Body of pancreas (tissue), 4 donors: ENCODE measurements at regions not wholly inside any gene's neighbourhood (a gene's known extent, or its start where the extent isn't known, plus 50 kb on each side); places are given as distances from the start of the nearest gene placed in this dataset.
A peak's percentile ranks its signal among the peaks of the same experiment; 100 is the strongest.

ENCODE experiments used
- ATAC-seq: fragments of 150-250 bp; one replicate; pipeline ENCODE4 v1.9.1; 2016
- DNase-seq, 4 donors: peaks; one replicate each; pipeline ENCODE4 v3.0.0-alpha.2; 2019
- H3K27ac ChIP-seq, 4 donors: fragments of 200-600 bp; sonication (generic); 1 replicate in 3 of 4; 2 replicates in 1 of 4; pipeline versions ENCODE4 v1.5.1 to v1.6.1; 2016 to 2019; ENCODE audit warnings: mild to moderate bottlenecking in 1 of 4, mixed read lengths in 1 of 4, moderate library complexity in 1 of 4
- H3K27me3 ChIP-seq, 2 donors: fragments of 200-600 bp; sonication (generic); one replicate each; pipeline ENCODE4 v1.6.0; 2016; ENCODE audit warnings: mild to moderate bottlenecking in 1 of 2
- H3K36me3 ChIP-seq, 2 donors: fragments of 200-600 bp; sonication (generic); replicated peaks in 1 of 2; 2 replicates each; pipeline ENCODE4 v1.5.1; 2016; ENCODE audit warnings: low read depth in 2 of 2; ENCODE audit not compliant: insufficient read depth in 1 of 2
- H3K4me1 ChIP-seq: fragments of 200-600 bp; sonication (generic); one replicate; pipeline ENCODE4 v1.6.0; 2016
- H3K4me3 ChIP-seq, 2 donors: fragments of 200-600 bp; sonication (generic); 1 replicate in 1 of 2; 2 replicates in 1 of 2; pipeline ENCODE4 v1.5.1; 2016 to 2019
- H3K9me3 ChIP-seq, 3 donors: fragments of 200-600 bp; sonication (generic); 1 replicate in 2 of 3; 2 replicates in 1 of 3; pipeline ENCODE4 v1.5.1; 2016
- CTCF ChIP-seq, 7 experiments: fragments of 450-650 bp in 4 of 7; fragments of 200-600 bp in 3 of 7; sonication (generic) in 3 of 7; IDR thresholded peaks; one replicate each; pipeline ENCODE4 v1.5.1; 2016 to 2019; ENCODE audit warnings: antibody characterized with exemption in 7 of 7
- POLR2A ChIP-seq, 3 donors: fragments of 450-650 bp; IDR thresholded peaks; one replicate each; pipeline ENCODE4 v1.6.1; 2016; ENCODE audit warnings: antibody characterized with exemption in 3 of 3, mild to moderate bottlenecking in 2 of 3
- WGBS, 2 donors: methylation state at CpG; one replicate each; pipeline ENCODE4 v1.1.5; 2017; 5-methylcytosine and 5-hydroxymethylcytosine counted together
- intact Hi-C: fragments of 100-400 bp; cut with DNase I; formaldehyde crosslinking; loops from one replicate; pipeline ENCODE4 v1.15.1; 2023

GRCh38 chr10:78903341-78903940 is 165.3 kb upstream of the ZMIZ1 start:
- H3K27me3 ChIP-seq: no peaks in the 10 kb centered on the region
- no peak overlapping the region for H3K27ac ChIP-seq
- H3K4me1 ChIP-seq: no peaks in the 10 kb centered on the region
- intact Hi-C loops: no loop called here
- no peak overlapping the region for H3K4me3 ChIP-seq
- ATAC-seq (no peak), DNase-seq (no peak)
- no peak for TF ChIP-seq POLR2A (IDR thresholded peaks at IDR 0.05)
- no peak for TF ChIP-seq CTCF (IDR thresholded peaks at IDR 0.05)
- 46 to 73% methylated on average over 3 to 4 of the region's 4 CpGs for WGBS, 2 donors
- H3K36me3 ChIP-seq: no peaks in the 10 kb centered on the region
- no peaks in the 10 kb centered on the region for H3K9me3 ChIP-seq

GRCh38 chr10:78904196-78904595 is 164.6 kb upstream of the ZMIZ1 start:
- Histone ChIP-seq H3K4me1 (no peaks in the 10 kb centered on the region), H3K36me3 (no peaks in the 10 kb centered on the region), H3K27ac (no peak overlapping the region), H3K9me3 (no peaks in the 10 kb centered on the region), H3K4me3 (no peak overlapping the region), H3K27me3 (no peaks in the 10 kb centered on the region)
- DNase-seq: no peak
- TF ChIP-seq CTCF (IDR thresholded peaks at IDR 0.05) (no peak), POLR2A (IDR thresholded peaks at IDR 0.05) (no peak)
- intact Hi-C loops: no loop called here
- ATAC-seq: no peak
- WGBS, 2 donors: 91% methylated on average over 5 of the region's 5 CpGs

- Histone ChIP-seq H3K27ac (no peak overlapping the region), H3K27me3 (no peaks in the 10 kb centered on the region), H3K4me3 (no peak overlapping the region), H3K4me1 (no peaks in the 10 kb centered on the region), H3K36me3 (no peaks in the 10 kb centered on the region), H3K9me3 (no peaks in the 10 kb centered on the region)
- ATAC-seq (no peak), DNase-seq (peak in 1 of 4 donors; percentile 1)
- TF ChIP-seq POLR2A (IDR thresholded peaks at IDR 0.05) (no peak), CTCF (IDR thresholded peaks at IDR 0.05) (no peak)
- intact Hi-C loops: no loop called here
- 76 to 78% methylated on average over 11 to 12 of the region's 12 CpGs for WGBS, 2 donors
Observed at GRCh38 chr10:78905015-78905956, 163.5 kb upstream of the ZMIZ1 start.

GRCh38 chr10:78905957-78906308 is 162.8 kb upstream of the ZMIZ1 start:
- Histone ChIP-seq H3K27ac (no peak overlapping the region), H3K27me3 (no peaks in the 10 kb centered on the region), H3K36me3 (no peaks in the 10 kb centered on the region), H3K4me3 (no peak overlapping the region), H3K9me3 (no peaks in the 10 kb centered on the region), H3K4me1 (peaks cover under 1% of the 10 kb centered on the region)
- ATAC-seq: no peak
- WGBS, 2 donors: 49 to 81% methylated on average over 6 to 11 of the region's 11 CpGs
- DNase-seq: peak in 1 of 4 donors; percentile 5
- intact Hi-C loops: no loop called here
- no peak for TF ChIP-seq CTCF (IDR thresholded peaks at IDR 0.05)
- no peak for TF ChIP-seq POLR2A (IDR thresholded peaks at IDR 0.05)
